CD4-positive, alpha-beta T cell (primary cell): ENCODE measurements at regions not wholly inside any gene's neighbourhood (a gene's known extent, or its start where the extent isn't known, plus 50 kb on each side); places are given as distances from the start of the nearest gene placed in this dataset.

Experiments used
- ATAC-seq: fragments of 200-7000 bp; cut with Tn5 transposase; one replicate; pipeline ENCODE4 v1.10.0; 2022; ENCODE audit warnings: mild to moderate bottlenecking; ENCODE audit not compliant: poor library complexity
- CTCF ChIA-PET: fragments of 350-600 bp; sonication (Branson Sonifier 250); formaldehyde crosslinking; loops from one replicate; lab custom pipeline; 2021; ENCODE audit warnings: antibody characterized with exemption, inconsistent platforms; lab: Charles Lee
- POLR2A ChIA-PET: fragments of 350-600 bp; sonication (Branson Sonifier 250); formaldehyde crosslinking; loops from one replicate; lab custom pipeline; 2021; ENCODE audit warnings: antibody characterized with exemption, inconsistent platforms; lab: Charles Lee
- DNase-seq, 14 experiments: peaks; one replicate each; pipeline ENCODE4 v3.0.0-alpha.2; 2013 to 2020; ENCODE audit warnings: mixed read lengths in 2 of 14
- H3K27ac ChIP-seq, 2 donors: one replicate each; pipeline versions ENCODE4 v1.5.1 to v1.7.0; 2013; ENCODE audit warnings: low read length in 2 of 2, low read depth in 1 of 2, mild to moderate bottlenecking in 1 of 2
- H3K27me3 ChIP-seq, 2 experiments: 1 replicate in 1 of 2; 2 replicates in 1 of 2; pipeline versions ENCODE4 v1.6.1 to v1.7.0; 2013; ENCODE audit warnings: low read length in 2 of 2, control low read depth in 1 of 2, mild to moderate bottlenecking in 1 of 2, moderate library complexity in 1 of 2; ENCODE audit not compliant: insufficient read depth in 2 of 2, control insufficient read depth in 1 of 2
- H3K36me3 ChIP-seq: one replicate; pipeline ENCODE4 v1.6.1; 2013; ENCODE audit warnings: low read length, control low read depth; ENCODE audit not compliant: insufficient read depth
- H3K4me1 ChIP-seq: one replicate; pipeline ENCODE4 v1.6.1; 2013; ENCODE audit warnings: low read length, control low read depth; ENCODE audit not compliant: insufficient read depth
- H3K4me3 ChIP-seq: one replicate; pipeline ENCODE4 v1.5.1; 2013; ENCODE audit warnings: mild to moderate bottlenecking, low read length, moderate library complexity
- H3K9me3 ChIP-seq, 2 experiments: 1 replicate in 1 of 2; 2 replicates in 1 of 2; pipeline versions ENCODE4 v1.6.1 to v1.7.0; 2013; ENCODE audit warnings: low read length in 2 of 2, mild to moderate bottlenecking in 2 of 2, control low read depth in 1 of 2, moderate library complexity in 1 of 2; ENCODE audit not compliant: control insufficient read depth in 1 of 2, insufficient read depth in 1 of 2
- H3K27ac Mint-ChIP-seq: one replicate; pipeline ENCODE4 v1.8.0; 2020; ENCODE audit warnings: mixed read lengths
- H3K27me3 Mint-ChIP-seq: one replicate; pipeline ENCODE4 v1.8.0; 2021; ENCODE audit warnings: mixed read lengths
- H3K36me3 Mint-ChIP-seq: one replicate; pipeline ENCODE4 v1.8.0; 2021; ENCODE audit warnings: low read depth, mixed read lengths
- H3K4me1 Mint-ChIP-seq: one replicate; pipeline ENCODE4 v1.8.0; 2021; ENCODE audit warnings: low read depth, mixed read lengths
- H3K4me3 Mint-ChIP-seq: one replicate; pipeline ENCODE4 v1.8.0; 2020; ENCODE audit warnings: mild to moderate bottlenecking, mixed read lengths
- H3K9me3 Mint-ChIP-seq: one replicate; pipeline ENCODE4 v1.8.0; 2020; ENCODE audit warnings: mixed read lengths
- intact Hi-C, 2 experiments: fragments of 100-400 bp; cut with DNase I in 1 of 2; cut with micrococcal nuclease in 1 of 2; formaldehyde crosslinking; loops; one replicate each; pipeline versions ENCODE4 v1.15.1 to v1.9.0; 2023 to 2025; cut with DNase I, micrococcal nuclease
- TF ChIP-seq, protein P1 (sequence below): fragments of 200-600 bp; IDR thresholded peaks from one replicate; pipeline ENCODE4 v1.8.0; 2022; ENCODE audit warnings: antibody characterized with exemption, mild to moderate bottlenecking

GRCh38 chr5:175808711-175809110, 62.7 kb upstream of the CPLX2 start:
- ChIA-PET POLR2A (no interaction called here), CTCF (no interaction called here)
- Mint-ChIP-seq H3K27ac (no peak overlapping the region), H3K4me3 (no peak overlapping the region), H3K9me3 (no peaks in the 10 kb centered on the region), H3K36me3 (no peaks in the 10 kb centered on the region), H3K4me1 (no peaks in the 10 kb centered on the region), H3K27me3 (peaks cover 68% of the 10 kb centered on the region)
- Histone ChIP-seq H3K27me3 (peaks cover 13 to 18% of the 10 kb centered on the region in 2 experiments), H3K4me3 (no peak overlapping the region), H3K9me3 (peaks cover 0 to under 1% of the 10 kb centered on the region in 2 experiments), H3K27ac (no peak overlapping the region), H3K36me3 (no peaks in the 10 kb centered on the region), H3K4me1 (no peaks in the 10 kb centered on the region)
- intact Hi-C loops, result no loop called here
- ATAC-seq (no peak), DNase-seq (no peak)
- TF ChIP-seq, protein P1, sequence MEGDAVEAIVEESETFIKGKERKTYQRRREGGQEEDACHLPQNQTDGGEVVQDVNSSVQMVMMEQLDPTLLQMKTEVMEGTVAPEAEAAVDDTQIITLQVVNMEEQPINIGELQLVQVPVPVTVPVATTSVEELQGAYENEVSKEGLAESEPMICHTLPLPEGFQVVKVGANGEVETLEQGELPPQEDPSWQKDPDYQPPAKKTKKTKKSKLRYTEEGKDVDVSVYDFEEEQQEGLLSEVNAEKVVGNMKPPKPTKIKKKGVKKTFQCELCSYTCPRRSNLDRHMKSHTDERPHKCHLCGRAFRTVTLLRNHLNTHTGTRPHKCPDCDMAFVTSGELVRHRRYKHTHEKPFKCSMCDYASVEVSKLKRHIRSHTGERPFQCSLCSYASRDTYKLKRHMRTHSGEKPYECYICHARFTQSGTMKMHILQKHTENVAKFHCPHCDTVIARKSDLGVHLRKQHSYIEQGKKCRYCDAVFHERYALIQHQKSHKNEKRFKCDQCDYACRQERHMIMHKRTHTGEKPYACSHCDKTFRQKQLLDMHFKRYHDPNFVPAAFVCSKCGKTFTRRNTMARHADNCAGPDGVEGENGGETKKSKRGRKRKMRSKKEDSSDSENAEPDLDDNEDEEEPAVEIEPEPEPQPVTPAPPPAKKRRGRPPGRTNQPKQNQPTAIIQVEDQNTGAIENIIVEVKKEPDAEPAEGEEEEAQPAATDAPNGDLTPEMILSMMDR, result no peak

- Mint-ChIP-seq H3K4me3 (no peak overlapping the region), H3K27me3 (peaks cover 59% of the 10 kb centered on the region), H3K27ac (no peak overlapping the region), H3K9me3 (no peaks in the 10 kb centered on the region), H3K36me3 (no peaks in the 10 kb centered on the region), H3K4me1 (no peaks in the 10 kb centered on the region)
- Histone ChIP-seq H3K27ac (no peak overlapping the region), H3K4me3 (no peak overlapping the region), H3K9me3 (no peaks in the 10 kb centered on the region), H3K36me3 (no peaks in the 10 kb centered on the region), H3K27me3 (peaks cover 13 to 18% of the 10 kb centered on the region in 2 experiments), H3K4me1 (no peaks in the 10 kb centered on the region)
- ChIA-PET POLR2A (no interaction called here), CTCF (no interaction called here)
- intact Hi-C loops, result no loop called here
- DNase-seq, result no peak
- no peak for ATAC-seq
- TF ChIP-seq, protein P1, result no peak
Measured at GRCh38 chr5:175809531-175810121, 61.8 kb upstream of the CPLX2 start.

DNA sequence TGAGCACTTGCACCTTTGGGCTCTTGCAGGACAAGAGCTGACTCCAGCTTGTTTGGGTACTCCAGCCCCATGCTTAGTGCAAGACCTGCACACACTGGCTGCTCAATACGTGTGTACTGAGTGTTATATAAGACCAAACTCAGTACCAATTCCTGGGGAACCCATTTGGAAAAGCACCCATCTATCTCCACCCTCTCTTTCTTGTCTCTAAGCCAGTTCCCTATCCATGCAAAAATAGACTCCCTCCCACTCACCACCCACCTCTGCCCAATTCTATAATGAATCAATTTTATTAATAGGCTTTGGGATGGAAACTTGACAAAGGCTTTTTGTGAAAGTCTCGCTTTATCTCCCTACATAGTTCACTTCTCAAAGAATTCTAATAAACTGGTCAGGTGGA, 60.9 kb upstream of the CPLX2 start:
- H3K27me3 ChIP-seq, result peaks cover 11 to 18% of the 10 kb centered on the region in 2 experiments
- CTCF ChIA-PET, result no interaction called here
- ATAC-seq, result no peak

More for the DNA sequence above, 60.9 kb upstream of the CPLX2 start:
- TF ChIP-seq, protein P1, result no peak
- no peak for DNase-seq
- intact Hi-C loops, result no loop called here
- POLR2A ChIA-PET, result no interaction called here
- peaks cover 52% of the 10 kb centered on the region for H3K27me3 Mint-ChIP-seq
- Histone ChIP-seq H3K9me3 (no peaks in the 10 kb centered on the region), H3K4me1 (no peaks in the 10 kb centered on the region), H3K27ac (no peak overlapping the region), H3K4me3 (no peak overlapping the region), H3K36me3 (no peaks in the 10 kb centered on the region)
- no peaks in the 10 kb centered on the region for H3K9me3 Mint-ChIP-seq
- H3K4me1 Mint-ChIP-seq, result no peaks in the 10 kb centered on the region
- no peak overlapping the region for H3K27ac Mint-ChIP-seq
- H3K36me3 Mint-ChIP-seq, result no peaks in the 10 kb centered on the region
- H3K4me3 Mint-ChIP-seq, result no peak overlapping the region
